ENCODE measurements at regions not wholly inside any gene's neighbourhood (a gene's known extent, or its start where the extent isn't known, plus 50 kb on each side); places are given as distances from the start of the nearest gene placed in this dataset.

GRCh38 chr1:98429965-98430443, 231.5 kb upstream of the SNX7 start:
- no peak for FAIRE-seq
- no peak for DNase-seq (ENCODE audit: insufficient read length, low spot score)
- TF ChIP-seq CTCF (IDR thresholded peaks at IDR 0.05; ENCODE audit: insufficient read depth, missing control alignments), result no peak

GRCh38 chr1:98428864-98429263, 232.7 kb upstream of the SNX7 start:
- TF ChIP-seq CTCF (IDR thresholded peaks at IDR 0.05; ENCODE audit: insufficient read depth, missing control alignments), result no peak
- FAIRE-seq (peak; percentile 48), DNase-seq (ENCODE audit: insufficient read length, low spot score) (no peak)

- no peak for FAIRE-seq
These were observed 233.9 kb upstream of the SNX7 start for GRCh38 chr1:98427664-98428063.

GRCh38 chr1:98426092-98426491, 235.4 kb upstream of the SNX7 start:
- FAIRE-seq, result no peak

More at GRCh38 chr1:98427664-98428063, 233.9 kb upstream of the SNX7 start:
- no peak for TF ChIP-seq CTCF (IDR thresholded peaks at IDR 0.05; ENCODE audit: insufficient read depth, missing control alignments)
- DNase-seq (ENCODE audit: insufficient read length, low spot score), result no peak

GRCh38 chr1:98422816-98423215, 238.7 kb upstream of the SNX7 start:
- TF ChIP-seq CTCF (IDR thresholded peaks at IDR 0.05; ENCODE audit: insufficient read depth, missing control alignments), result no peak
- no peak for DNase-seq (ENCODE audit: insufficient read length, low spot score)
- no peak for FAIRE-seq

More at GRCh38 chr1:98426092-98426491, 235.4 kb upstream of the SNX7 start:
- DNase-seq (ENCODE audit: insufficient read length, low spot score), result no peak
- no peak for TF ChIP-seq CTCF (IDR thresholded peaks at IDR 0.05; ENCODE audit: insufficient read depth, missing control alignments)

GRCh38 chr1:98421085-98421435, 240.5 kb upstream of the SNX7 start:
- no peak for TF ChIP-seq CTCF (IDR thresholded peaks at IDR 0.05; ENCODE audit: insufficient read depth, missing control alignments)
- DNase-seq (ENCODE audit: insufficient read length, low spot score) (no peak), FAIRE-seq (no peak)

GRCh38 chr1:98420376-98421084, 241.0 kb upstream of the SNX7 start:
- DNase-seq (ENCODE audit: insufficient read length, low spot score) (no peak), FAIRE-seq (no peak)

More at GRCh38 chr1:98420376-98421084, 241.0 kb upstream of the SNX7 start:
- TF ChIP-seq CTCF (IDR thresholded peaks at IDR 0.05; ENCODE audit: insufficient read depth, missing control alignments), result no peak
